ENCODE measurements at regions not wholly inside any gene's neighbourhood (a gene's known extent, or its start where the extent isn't known, plus 50 kb on each side); places are given as distances from the start of the nearest gene placed in this dataset.

DNA sequence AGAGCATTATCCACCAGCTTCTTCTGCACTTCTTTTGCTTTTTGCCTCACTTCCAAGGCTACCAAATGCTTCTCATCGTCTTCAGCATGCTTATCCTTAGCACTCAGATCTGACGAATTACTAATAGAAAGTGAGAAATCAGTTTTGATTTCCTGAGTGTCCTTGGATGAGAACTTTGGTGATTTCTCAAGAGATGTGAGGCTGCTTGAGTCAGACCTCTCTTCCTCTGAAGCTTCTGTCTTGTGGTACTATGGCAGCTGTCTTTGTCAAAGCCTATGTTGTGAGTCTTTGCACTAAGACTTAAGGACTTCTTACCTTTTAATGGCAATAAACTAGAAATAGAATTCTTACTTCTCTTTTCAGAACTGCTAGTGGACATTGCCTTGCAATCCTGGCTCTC, 169.9 kb downstream of the CPE start:
- ChIA-PET CTCF (no interaction called here), POLR2A (no interaction called here)
- intact Hi-C loops (cut with micrococcal nuclease; ENCODE audit: unreplicated experiment) = no loop called here
- no peaks in the 10 kb centered on the region for H3K27me3 ChIP-seq (ENCODE audit: control insufficient read depth, insufficient read depth, low read length)
- no peaks in the 10 kb centered on the region for H3K36me3 ChIP-seq (ENCODE audit: control insufficient read depth, insufficient read depth, low read length)
- TF ChIP-seq, protein P1, sequence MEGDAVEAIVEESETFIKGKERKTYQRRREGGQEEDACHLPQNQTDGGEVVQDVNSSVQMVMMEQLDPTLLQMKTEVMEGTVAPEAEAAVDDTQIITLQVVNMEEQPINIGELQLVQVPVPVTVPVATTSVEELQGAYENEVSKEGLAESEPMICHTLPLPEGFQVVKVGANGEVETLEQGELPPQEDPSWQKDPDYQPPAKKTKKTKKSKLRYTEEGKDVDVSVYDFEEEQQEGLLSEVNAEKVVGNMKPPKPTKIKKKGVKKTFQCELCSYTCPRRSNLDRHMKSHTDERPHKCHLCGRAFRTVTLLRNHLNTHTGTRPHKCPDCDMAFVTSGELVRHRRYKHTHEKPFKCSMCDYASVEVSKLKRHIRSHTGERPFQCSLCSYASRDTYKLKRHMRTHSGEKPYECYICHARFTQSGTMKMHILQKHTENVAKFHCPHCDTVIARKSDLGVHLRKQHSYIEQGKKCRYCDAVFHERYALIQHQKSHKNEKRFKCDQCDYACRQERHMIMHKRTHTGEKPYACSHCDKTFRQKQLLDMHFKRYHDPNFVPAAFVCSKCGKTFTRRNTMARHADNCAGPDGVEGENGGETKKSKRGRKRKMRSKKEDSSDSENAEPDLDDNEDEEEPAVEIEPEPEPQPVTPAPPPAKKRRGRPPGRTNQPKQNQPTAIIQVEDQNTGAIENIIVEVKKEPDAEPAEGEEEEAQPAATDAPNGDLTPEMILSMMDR (IDR thresholded peaks at IDR 0.05) = no peak
- TF ChIP-seq TCF7L2 (IDR thresholded peaks at IDR 0.05; ENCODE audit: low read depth, low read length) = no peak
- no peak for TF ChIP-seq POLR2AphosphoS5 (IDR thresholded peaks at IDR 0.05; ENCODE audit: low read depth, low read length)
- no peak for TF ChIP-seq SIN3A (IDR thresholded peaks at IDR 0.05; ENCODE audit: borderline replicate concordance, insufficient read depth, low read depth, low read length)
- TF ChIP-seq, protein P2, sequence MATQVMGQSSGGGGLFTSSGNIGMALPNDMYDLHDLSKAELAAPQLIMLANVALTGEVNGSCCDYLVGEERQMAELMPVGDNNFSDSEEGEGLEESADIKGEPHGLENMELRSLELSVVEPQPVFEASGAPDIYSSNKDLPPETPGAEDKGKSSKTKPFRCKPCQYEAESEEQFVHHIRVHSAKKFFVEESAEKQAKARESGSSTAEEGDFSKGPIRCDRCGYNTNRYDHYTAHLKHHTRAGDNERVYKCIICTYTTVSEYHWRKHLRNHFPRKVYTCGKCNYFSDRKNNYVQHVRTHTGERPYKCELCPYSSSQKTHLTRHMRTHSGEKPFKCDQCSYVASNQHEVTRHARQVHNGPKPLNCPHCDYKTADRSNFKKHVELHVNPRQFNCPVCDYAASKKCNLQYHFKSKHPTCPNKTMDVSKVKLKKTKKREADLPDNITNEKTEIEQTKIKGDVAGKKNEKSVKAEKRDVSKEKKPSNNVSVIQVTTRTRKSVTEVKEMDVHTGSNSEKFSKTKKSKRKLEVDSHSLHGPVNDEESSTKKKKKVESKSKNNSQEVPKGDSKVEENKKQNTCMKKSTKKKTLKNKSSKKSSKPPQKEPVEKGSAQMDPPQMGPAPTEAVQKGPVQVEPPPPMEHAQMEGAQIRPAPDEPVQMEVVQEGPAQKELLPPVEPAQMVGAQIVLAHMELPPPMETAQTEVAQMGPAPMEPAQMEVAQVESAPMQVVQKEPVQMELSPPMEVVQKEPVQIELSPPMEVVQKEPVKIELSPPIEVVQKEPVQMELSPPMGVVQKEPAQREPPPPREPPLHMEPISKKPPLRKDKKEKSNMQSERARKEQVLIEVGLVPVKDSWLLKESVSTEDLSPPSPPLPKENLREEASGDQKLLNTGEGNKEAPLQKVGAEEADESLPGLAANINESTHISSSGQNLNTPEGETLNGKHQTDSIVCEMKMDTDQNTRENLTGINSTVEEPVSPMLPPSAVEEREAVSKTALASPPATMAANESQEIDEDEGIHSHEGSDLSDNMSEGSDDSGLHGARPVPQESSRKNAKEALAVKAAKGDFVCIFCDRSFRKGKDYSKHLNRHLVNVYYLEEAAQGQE (IDR thresholded peaks at IDR 0.05; ENCODE audit: insufficient read depth in 1 of 2, low read depth in 2 of 2, low read length in 1 of 2) = no peak
- H3K9me3 ChIP-seq (ENCODE audit: control insufficient read depth, insufficient read depth, low read depth, low read length) = no peaks in the 10 kb centered on the region
- no peak for ATAC-seq
- BruUV-seq (replicated peaks) = no TSS peak
- H3K4me3 ChIP-seq (ENCODE audit: low read depth in 2 of 2, low read length in 2 of 2) = no peak overlapping the region
- H3K4me1 ChIP-seq (ENCODE audit: control insufficient read depth, insufficient read depth, low read length) = no peaks in the 10 kb centered on the region
- in situ Hi-C loops (cut with HindIII; ENCODE audit: low pct_unique_long_range_greater_than_20kb, low sequenced_read_pairs) = no loop called here
- H3K27ac ChIP-seq (ENCODE audit: low read length) = no peak overlapping the region
- no peak for DNase-seq (ENCODE audit: low read depth, low spot score)

DNA sequence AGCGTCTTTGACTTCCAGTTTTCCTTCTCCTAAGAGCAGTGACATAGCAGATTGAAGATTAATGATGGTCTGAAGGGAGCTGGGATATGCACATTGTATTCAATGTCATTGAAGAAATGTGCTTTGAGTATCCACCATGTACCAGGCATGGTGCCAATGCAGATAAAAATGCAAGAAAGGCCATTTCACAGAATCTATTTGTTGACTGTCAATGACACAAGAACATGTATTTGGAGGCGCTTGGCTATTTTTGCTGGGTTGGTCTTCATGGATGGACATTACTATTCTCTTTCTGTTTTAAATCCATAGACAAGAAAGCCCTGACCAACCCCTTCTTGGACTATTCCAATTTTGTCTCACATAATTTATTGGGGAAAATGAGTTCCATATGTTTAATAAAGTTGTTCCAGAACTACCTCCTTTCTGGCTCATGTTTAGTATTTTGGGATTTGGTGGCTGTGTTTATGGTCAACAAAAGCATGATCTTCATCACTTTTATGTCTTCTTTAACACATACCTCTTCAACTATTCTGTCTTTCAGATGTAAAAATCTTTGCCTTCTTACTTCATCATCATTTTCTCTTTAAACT, 174.5 kb downstream of the CPE start:
- ChIA-PET POLR2A (no interaction called here), CTCF (no interaction called here)
- intact Hi-C loops (cut with micrococcal nuclease; ENCODE audit: unreplicated experiment) (no loop called here), in situ Hi-C loops (cut with HindIII; ENCODE audit: low pct_unique_long_range_greater_than_20kb, low sequenced_read_pairs) (no loop called here)
- DNase-seq (ENCODE audit: low read depth, low spot score) (no peak), ATAC-seq (no peak)
- no peak for TF ChIP-seq TCF7L2 (IDR thresholded peaks at IDR 0.05; ENCODE audit: low read depth, low read length)
- TF ChIP-seq, protein P2 (IDR thresholded peaks at IDR 0.05; ENCODE audit: insufficient read depth in 1 of 2, low read depth in 2 of 2, low read length in 1 of 2) = no peak
- TF ChIP-seq, protein P1 (IDR thresholded peaks at IDR 0.05) = no peak
- TF ChIP-seq POLR2AphosphoS5 (IDR thresholded peaks at IDR 0.05; ENCODE audit: low read depth, low read length) = no peak
- TF ChIP-seq SIN3A (IDR thresholded peaks at IDR 0.05; ENCODE audit: borderline replicate concordance, insufficient read depth, low read depth, low read length) = no peak
- Histone ChIP-seq H3K27me3 (ENCODE audit: control insufficient read depth, insufficient read depth, low read length) (no peaks in the 10 kb centered on the region), H3K4me1 (ENCODE audit: control insufficient read depth, insufficient read depth, low read length) (no peaks in the 10 kb centered on the region), H3K36me3 (ENCODE audit: control insufficient read depth, insufficient read depth, low read length) (no peaks in the 10 kb centered on the region), H3K4me3 (ENCODE audit: low read depth in 2 of 2, low read length in 2 of 2) (no peak overlapping the region), H3K9me3 (ENCODE audit: control insufficient read depth, insufficient read depth, low read depth, low read length) (no peaks in the 10 kb centered on the region), H3K27ac (ENCODE audit: low read length) (no peak overlapping the region)
- BruUV-seq (replicated peaks) = no TSS peak
